ENCODE measurements at regions not wholly inside any gene's neighbourhood (a gene's known extent, or its start where the extent isn't known, plus 50 kb on each side); places are given as distances from the start of the nearest gene placed in this dataset.

GRCh38 chr12:13275241-13276085 is 78.9 kb downstream of the EMP1 start:
- TF ChIP-seq CTCF (IDR thresholded peaks at IDR 0.05; ENCODE audit: low read length) (no peak), EZH2 (optimal IDR thresholded peaks at IDR 0.05; ENCODE audit: low read depth, low read length) (no peak), EZH2phosphoT487 (IDR thresholded peaks at IDR 0.05; ENCODE audit: low read length) (no peak)

Measured in MM.1S (cell line).